ENCODE measurements at regions not wholly inside any gene's neighbourhood (a gene's known extent, or its start where the extent isn't known, plus 50 kb on each side); places are given as distances from the start of the nearest gene placed in this dataset.

GRCh38 chr17:72258711-72259110 lies 137.9 kb downstream of the SOX9 start:
- DNase-seq (ENCODE audit: low read depth) = no peak

- DNase-seq (ENCODE audit: low read depth) = no peak
Measured at GRCh38 chr17:72259922-72260321, 139.1 kb downstream of the SOX9 start.

GRCh38 chr17:72262766-72263165 lies 141.9 kb downstream of the SOX9 start:
- DNase-seq (ENCODE audit: low read depth) = no peak

GRCh38 chr17:72264682-72265405 lies 144.0 kb downstream of the SOX9 start:
- DNase-seq (ENCODE audit: low read depth) = no peak

- DNase-seq (ENCODE audit: low read depth) = no peak
Measured at GRCh38 chr17:72266112-72266775, 145.4 kb downstream of the SOX9 start.

- DNase-seq (ENCODE audit: low read depth) = no peak
Measured at GRCh38 chr17:72267601-72268000, 146.8 kb downstream of the SOX9 start.

- no peak for DNase-seq (ENCODE audit: low read depth)
Measured at GRCh38 chr17:72268431-72268830, 147.6 kb downstream of the SOX9 start.

- DNase-seq (ENCODE audit: low read depth) = no peak
Measured at GRCh38 chr17:72270273-72270924, 149.6 kb downstream of the SOX9 start.

- no peak for DNase-seq (ENCODE audit: low read depth)
Measured at GRCh38 chr17:72271603-72272002, 150.8 kb downstream of the SOX9 start.

- no peak for DNase-seq (ENCODE audit: low read depth)
Measured at GRCh38 chr17:72273289-72274056, 152.7 kb downstream of the SOX9 start.

- no peak for DNase-seq (ENCODE audit: low read depth)
Measured at GRCh38 chr17:72274614-72275013, 153.8 kb downstream of the SOX9 start.

- no peak for DNase-seq (ENCODE audit: low read depth)
Measured at GRCh38 chr17:72280881-72281280, 160.1 kb downstream of the SOX9 start.

- no peak for DNase-seq (ENCODE audit: low read depth)
Measured at GRCh38 chr17:72282439-72283029, 161.7 kb downstream of the SOX9 start.

- no peak for DNase-seq (ENCODE audit: low read depth)
Measured at GRCh38 chr17:72284806-72285205, 164.0 kb downstream of the SOX9 start.

GRCh38 chr17:72287586-72287985 lies 166.8 kb downstream of the SOX9 start:
- no peak for DNase-seq (ENCODE audit: low read depth)

GRCh38 chr17:72294487-72294893 lies 173.7 kb downstream of the SOX9 start:
- DNase-seq (ENCODE audit: low read depth) = no peak

- no peak for DNase-seq (ENCODE audit: low read depth)
Measured at GRCh38 chr17:72295916-72296315, 175.1 kb downstream of the SOX9 start.

GRCh38 chr17:72296456-72296855 lies 175.6 kb downstream of the SOX9 start:
- DNase-seq (ENCODE audit: low read depth) = no peak

GRCh38 chr17:72297326-72298115 lies 176.7 kb downstream of the SOX9 start:
- no peak for DNase-seq (ENCODE audit: low read depth)

GRCh38 chr17:72299100-72299499 lies 178.3 kb downstream of the SOX9 start:
- DNase-seq (ENCODE audit: low read depth) = no peak

- no peak for DNase-seq (ENCODE audit: low read depth)
Measured at GRCh38 chr17:72299592-72299991, 178.8 kb downstream of the SOX9 start.

Measured in stimulated activated CD8-positive, alpha-beta memory T cell treated with anti-CD3 and anti-CD28 coated beads, Interleukin-12 subunit alpha, Interleukin-12 subunit beta, amount 100 ng/mL, for 4 hours (primary cell).